Lower lobe of right lung (tissue), 2 donors: ENCODE measurements at regions not wholly inside any gene's neighbourhood (a gene's known extent, or its start where the extent isn't known, plus 50 kb on each side); places are given as distances from the start of the nearest gene placed in this dataset.

Experiments
- ATAC-seq, 2 donors: fragments of 200-7000 bp; cut with Tn5 transposase; one replicate each; pipeline ENCODE4 v1.9.1; 2020 to 2022; ENCODE audit warnings: mild to moderate bottlenecking in 2 of 2, moderate library complexity in 2 of 2
- DNase-seq: peaks from one replicate; pipeline ENCODE4 v3.0.0-alpha.2; 2020
- H3K27ac ChIP-seq: fragments of 200-600 bp; one replicate; pipeline ENCODE4 v1.8.0; 2022
- H3K27me3 ChIP-seq: fragments of 200-600 bp; one replicate; pipeline ENCODE4 v1.8.0; 2022; ENCODE audit warnings: low read depth
- H3K36me3 ChIP-seq: fragments of 200-600 bp; one replicate; pipeline ENCODE4 v1.8.0; 2022; ENCODE audit warnings: mild to moderate bottlenecking
- H3K4me1 ChIP-seq: fragments of 200-600 bp; one replicate; pipeline ENCODE4 v1.8.0; 2022
- H3K4me3 ChIP-seq: fragments of 200-600 bp; one replicate; pipeline ENCODE4 v1.8.0; 2022; ENCODE audit warnings: mild to moderate bottlenecking
- H3K9me3 ChIP-seq: fragments of 200-600 bp; one replicate; pipeline ENCODE4 v1.8.0; 2022
- intact Hi-C: fragments of 100-400 bp; cut with DNase I; formaldehyde crosslinking; loops from one replicate; pipeline ENCODE4 v1.11.0; 2022
- TF ChIP-seq, protein P1 (sequence below): fragments of 200-600 bp; IDR thresholded peaks from one replicate; pipeline ENCODE4 v1.8.0; 2022; ENCODE audit warnings: antibody characterized with exemption, mild to moderate bottlenecking
- donor health status: DM: no; HTN: yes; CAD: no; lungs with severe emphysema.

DNA sequence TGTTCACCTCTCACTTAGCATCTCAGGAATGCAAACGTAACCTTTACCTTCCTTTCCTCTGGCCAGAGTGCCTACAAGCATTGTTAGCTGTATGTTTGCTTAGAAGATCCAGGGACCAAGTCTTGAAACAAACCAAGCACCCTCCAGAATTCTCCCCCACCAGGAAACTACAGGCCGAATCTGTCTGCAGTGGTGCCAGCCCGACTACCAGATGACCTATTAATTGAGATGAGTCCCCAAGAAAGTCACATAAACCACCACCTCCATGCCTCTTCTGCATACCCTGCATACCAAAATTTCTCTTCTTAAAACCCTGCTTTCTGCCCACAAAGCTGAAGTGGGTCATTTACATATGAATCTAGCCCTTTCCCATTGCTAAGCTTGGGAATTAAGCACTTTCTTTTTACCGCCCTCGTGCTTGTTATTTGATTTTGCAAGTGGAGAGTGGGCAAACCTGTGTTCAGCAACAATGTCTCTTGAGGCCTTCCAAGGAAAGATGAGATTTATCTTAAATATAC lies 1239.1 kb downstream of the CDH12 start:
- Histone ChIP-seq H3K4me3 (no peak overlapping the region), H3K36me3 (no peaks in the 10 kb centered on the region), H3K27ac (no peak overlapping the region), H3K4me1 (no peaks in the 10 kb centered on the region), H3K27me3 (no peaks in the 10 kb centered on the region), H3K9me3 (no peaks in the 10 kb centered on the region)
- intact Hi-C loops: no loop called here
- TF ChIP-seq, protein P1, sequence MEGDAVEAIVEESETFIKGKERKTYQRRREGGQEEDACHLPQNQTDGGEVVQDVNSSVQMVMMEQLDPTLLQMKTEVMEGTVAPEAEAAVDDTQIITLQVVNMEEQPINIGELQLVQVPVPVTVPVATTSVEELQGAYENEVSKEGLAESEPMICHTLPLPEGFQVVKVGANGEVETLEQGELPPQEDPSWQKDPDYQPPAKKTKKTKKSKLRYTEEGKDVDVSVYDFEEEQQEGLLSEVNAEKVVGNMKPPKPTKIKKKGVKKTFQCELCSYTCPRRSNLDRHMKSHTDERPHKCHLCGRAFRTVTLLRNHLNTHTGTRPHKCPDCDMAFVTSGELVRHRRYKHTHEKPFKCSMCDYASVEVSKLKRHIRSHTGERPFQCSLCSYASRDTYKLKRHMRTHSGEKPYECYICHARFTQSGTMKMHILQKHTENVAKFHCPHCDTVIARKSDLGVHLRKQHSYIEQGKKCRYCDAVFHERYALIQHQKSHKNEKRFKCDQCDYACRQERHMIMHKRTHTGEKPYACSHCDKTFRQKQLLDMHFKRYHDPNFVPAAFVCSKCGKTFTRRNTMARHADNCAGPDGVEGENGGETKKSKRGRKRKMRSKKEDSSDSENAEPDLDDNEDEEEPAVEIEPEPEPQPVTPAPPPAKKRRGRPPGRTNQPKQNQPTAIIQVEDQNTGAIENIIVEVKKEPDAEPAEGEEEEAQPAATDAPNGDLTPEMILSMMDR: no peak
- ATAC-seq (no peak), DNase-seq (no peak)

DNA sequence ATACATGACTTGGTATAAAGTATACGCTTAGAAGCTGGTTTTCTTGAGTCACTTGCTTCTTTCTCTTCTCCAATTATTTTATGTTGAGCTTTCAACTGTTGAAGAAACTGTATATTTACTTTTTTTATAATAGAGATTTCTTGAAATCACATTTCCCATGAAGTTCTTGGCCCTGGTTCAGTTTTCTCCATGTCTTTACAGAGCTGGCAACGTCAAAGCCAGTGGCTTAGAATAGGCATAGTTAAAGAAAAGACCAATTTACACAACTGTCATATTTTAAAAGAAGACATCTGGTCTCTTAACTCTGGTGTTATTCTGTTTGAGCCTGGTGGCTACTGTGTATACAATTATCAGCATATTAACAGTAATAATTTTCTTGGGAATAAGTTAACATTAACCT lies 1249.3 kb downstream of the CDH12 start:
- TF ChIP-seq, protein P1: no peak
- Histone ChIP-seq H3K4me3 (no peak overlapping the region), H3K4me1 (no peaks in the 10 kb centered on the region), H3K9me3 (no peaks in the 10 kb centered on the region), H3K27me3 (no peaks in the 10 kb centered on the region), H3K36me3 (no peaks in the 10 kb centered on the region), H3K27ac (no peak overlapping the region)
- no peak for ATAC-seq
- intact Hi-C loops: no loop called here
- DNase-seq: no peak

DNA sequence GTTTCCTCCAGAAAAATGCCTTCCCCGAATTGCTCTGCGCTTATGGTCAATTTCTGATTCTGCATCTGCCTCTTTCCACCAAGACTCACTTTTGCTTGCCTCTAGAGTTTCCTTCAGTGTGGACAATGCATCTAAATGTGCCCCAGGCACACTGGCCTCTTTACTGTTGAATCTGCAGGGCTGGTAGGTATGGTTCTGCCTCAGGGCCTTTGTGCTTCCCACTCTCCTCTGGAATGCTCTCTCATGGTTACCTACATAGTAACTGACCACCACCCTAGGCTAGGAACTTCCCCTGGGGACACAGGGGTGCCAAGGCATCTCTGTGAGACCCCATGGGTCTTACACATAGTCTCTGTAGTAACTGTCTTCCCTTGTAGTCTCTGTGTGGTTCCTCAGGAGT lies 1258.6 kb downstream of the CDH12 start:
- Histone ChIP-seq H3K4me1 (no peaks in the 10 kb centered on the region), H3K36me3 (no peaks in the 10 kb centered on the region), H3K9me3 (peaks cover 9% of the 10 kb centered on the region), H3K4me3 (no peak overlapping the region), H3K27ac (no peak overlapping the region), H3K27me3 (no peaks in the 10 kb centered on the region)
- DNase-seq (no peak), ATAC-seq (peak in 1 of 2 donors; percentile 13)
- TF ChIP-seq, protein P1: no peak
- intact Hi-C loops: no loop called here

DNA sequence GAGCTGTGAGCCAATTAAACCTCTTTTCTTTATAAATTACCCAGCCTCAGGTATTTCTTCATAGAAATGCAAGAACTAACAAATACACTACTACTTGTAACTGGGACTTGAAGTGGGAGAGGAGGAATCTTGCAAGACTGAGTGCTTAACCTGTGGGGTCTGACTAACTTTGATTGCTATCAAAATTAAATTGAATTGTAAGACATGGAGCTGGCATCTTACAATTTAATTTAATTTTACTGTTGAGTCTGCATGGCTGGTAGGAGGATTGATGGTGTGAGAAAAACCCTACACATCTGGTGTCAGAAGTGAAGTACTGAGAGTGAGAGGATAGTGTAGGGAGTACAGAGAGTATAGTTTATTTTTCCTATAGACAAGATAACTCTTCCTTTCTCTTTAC lies 1259.9 kb downstream of the CDH12 start:
- intact Hi-C loops: no loop called here
- Histone ChIP-seq H3K4me3 (no peak overlapping the region), H3K27ac (no peak overlapping the region), H3K27me3 (no peaks in the 10 kb centered on the region), H3K36me3 (no peaks in the 10 kb centered on the region), H3K4me1 (no peaks in the 10 kb centered on the region), H3K9me3 (peaks cover 9% of the 10 kb centered on the region)
- no peak for DNase-seq
- no peak for ATAC-seq
- TF ChIP-seq, protein P1: no peak

DNA sequence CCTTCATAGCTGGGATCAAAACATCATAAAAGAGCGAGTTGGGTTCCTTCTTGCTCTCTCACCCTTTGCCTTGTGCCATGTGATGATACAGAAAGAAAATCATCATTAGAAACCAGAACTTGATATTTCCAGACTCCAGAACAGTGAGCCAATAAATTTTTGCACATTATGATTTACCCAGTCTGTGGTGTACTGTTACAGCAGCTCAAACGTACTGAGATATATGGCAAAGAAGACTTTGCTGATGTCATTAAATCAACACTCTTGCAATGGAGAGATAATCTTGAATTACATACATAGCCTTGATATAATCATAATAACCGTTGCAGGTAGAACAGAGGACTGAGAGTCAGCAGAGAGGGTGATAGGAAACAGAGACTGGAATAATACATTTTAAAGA lies 1271.6 kb downstream of the CDH12 start:
- ATAC-seq (no peak), DNase-seq (no peak)
- Histone ChIP-seq H3K9me3 (no peaks in the 10 kb centered on the region), H3K36me3 (no peaks in the 10 kb centered on the region), H3K4me1 (no peaks in the 10 kb centered on the region), H3K27ac (no peak overlapping the region), H3K4me3 (no peak overlapping the region), H3K27me3 (no peaks in the 10 kb centered on the region)
- TF ChIP-seq, protein P1: no peak
- intact Hi-C loops: no loop called here

DNA sequence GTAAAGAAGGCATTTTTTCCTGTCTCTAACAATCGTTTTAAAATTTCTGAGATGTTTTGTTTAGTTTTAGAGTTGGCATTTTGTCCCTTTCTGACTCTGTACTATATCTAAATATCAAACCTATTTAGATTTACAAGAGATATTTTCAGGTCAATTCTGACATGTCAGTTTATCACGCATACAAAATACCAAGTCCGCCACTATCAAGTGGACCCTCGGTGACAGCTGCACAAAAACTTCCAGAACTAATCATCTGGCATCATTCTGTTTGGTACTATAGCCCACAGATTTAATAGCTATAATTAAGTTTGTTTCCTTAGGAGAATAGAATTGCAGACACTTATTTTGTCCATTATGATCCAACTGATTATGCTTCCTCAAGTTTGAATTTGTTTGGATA lies 1278.2 kb downstream of the CDH12 start:
- no peak overlapping the region for H3K27ac ChIP-seq
- no peaks in the 10 kb centered on the region for H3K4me1 ChIP-seq
- DNase-seq (no peak), ATAC-seq (no peak)
- no peak overlapping the region for H3K4me3 ChIP-seq
- intact Hi-C loops: no loop called here
- H3K27me3 ChIP-seq: no peaks in the 10 kb centered on the region
- TF ChIP-seq, protein P1: no peak
- H3K36me3 ChIP-seq: no peaks in the 10 kb centered on the region
- no peaks in the 10 kb centered on the region for H3K9me3 ChIP-seq
